ENCODE measurements at regions not wholly inside any gene's neighbourhood (a gene's known extent, or its start where the extent isn't known, plus 50 kb on each side); places are given as distances from the start of the nearest gene placed in this dataset.

GRCh38 chr1:14500041-14500440, 98.4 kb upstream of the KAZN start:
- Histone ChIP-seq H3K27ac (replicated peaks) (no peak overlapping the region), H3K4me1 (no peaks in the 10 kb centered on the region), H3K9me3 (replicated peaks) (no peaks in the 10 kb centered on the region), H3K27me3 (ENCODE audit: low read depth) (peaks cover 66% of the 10 kb centered on the region), H3K4me3 (no peak overlapping the region), H3K36me3 (no peaks in the 10 kb centered on the region)
- no peak for TF ChIP-seq CTCF (IDR thresholded peaks at IDR 0.05; ENCODE audit: borderline replicate concordance)
- no peak for DNase-seq
- intact Hi-C loops (cut with micrococcal nuclease), result no loop called here

- H3K27me3 ChIP-seq (ENCODE audit: low read depth), result peaks cover 62% of the 10 kb centered on the region
- no peak for DNase-seq
- no peaks in the 10 kb centered on the region for H3K4me1 ChIP-seq
- no peak overlapping the region for H3K4me3 ChIP-seq
- no peaks in the 10 kb centered on the region for H3K9me3 ChIP-seq (replicated peaks)
- H3K36me3 ChIP-seq, result no peaks in the 10 kb centered on the region
- no peak for TF ChIP-seq CTCF (IDR thresholded peaks at IDR 0.05; ENCODE audit: borderline replicate concordance)
- H3K27ac ChIP-seq (replicated peaks), result no peak overlapping the region
- intact Hi-C loops (cut with micrococcal nuclease), result no loop called here
These were observed 97.6 kb upstream of the KAZN start for GRCh38 chr1:14500912-14501311.

- Histone ChIP-seq H3K4me1 (no peaks in the 10 kb centered on the region), H3K27me3 (ENCODE audit: low read depth) (peaks cover 55% of the 10 kb centered on the region)
- no peak for DNase-seq
These were observed 94.0 kb upstream of the KAZN start for GRCh38 chr1:14504517-14504916.

GRCh38 chr1:14506471-14507255, 91.8 kb upstream of the KAZN start:
- no peaks in the 10 kb centered on the region for H3K9me3 ChIP-seq (replicated peaks)
- no peak overlapping the region for H3K4me3 ChIP-seq
- peaks cover 49% of the 10 kb centered on the region for H3K27me3 ChIP-seq (ENCODE audit: low read depth)
- no peaks in the 10 kb centered on the region for H3K4me1 ChIP-seq
- H3K36me3 ChIP-seq, result no peaks in the 10 kb centered on the region
- no peak overlapping the region for H3K27ac ChIP-seq (replicated peaks)
- TF ChIP-seq CTCF (IDR thresholded peaks at IDR 0.05; ENCODE audit: borderline replicate concordance), result no peak
- no peak for DNase-seq
- intact Hi-C loops (cut with micrococcal nuclease), result no loop called here

More at GRCh38 chr1:14504517-14504916, 94.0 kb upstream of the KAZN start:
- intact Hi-C loops (cut with micrococcal nuclease), result no loop called here
- H3K9me3 ChIP-seq (replicated peaks), result no peaks in the 10 kb centered on the region
- H3K4me3 ChIP-seq, result no peak overlapping the region
- H3K36me3 ChIP-seq, result no peaks in the 10 kb centered on the region
- TF ChIP-seq CTCF (IDR thresholded peaks at IDR 0.05; ENCODE audit: borderline replicate concordance), result no peak
- H3K27ac ChIP-seq (replicated peaks), result no peak overlapping the region

- no peak for TF ChIP-seq CTCF (IDR thresholded peaks at IDR 0.05; ENCODE audit: borderline replicate concordance)
- Histone ChIP-seq H3K36me3 (no peaks in the 10 kb centered on the region), H3K27me3 (ENCODE audit: low read depth) (peaks cover 50% of the 10 kb centered on the region), H3K4me1 (no peaks in the 10 kb centered on the region), H3K9me3 (replicated peaks) (no peaks in the 10 kb centered on the region), H3K27ac (replicated peaks) (no peak overlapping the region), H3K4me3 (no peak overlapping the region)
- no peak for DNase-seq
- intact Hi-C loops (cut with micrococcal nuclease), result no loop called here
These were observed 91.2 kb upstream of the KAZN start for GRCh38 chr1:14507262-14507661.

All from left ventricle myocardium inferior (tissue), 1 donor.